Cardiac fibroblast (primary cell): ENCODE measurements at regions not wholly inside any gene's neighbourhood (a gene's known extent, or its start where the extent isn't known, plus 50 kb on each side); places are given as distances from the start of the nearest gene placed in this dataset.

ENCODE experiments used
- DNase-seq, 2 donors: peaks; one replicate each; pipeline versions ENCODE4 v3.0.0 to v3.0.0-alpha.2; 2010; ENCODE audit warnings: low read depth in 2 of 2
- H3K4me3 ChIP-seq, 2 donors: replicated peaks in 1 of 2; 1 replicate in 1 of 2; 2 replicates in 1 of 2; pipeline ENCODE4 v1.5.1; 2011; ENCODE audit warnings: low read depth in 2 of 2, low read length in 2 of 2, mild to moderate bottlenecking in 2 of 2, moderate library complexity in 1 of 2
- CTCF ChIP-seq: IDR thresholded peaks from one replicate; pipeline ENCODE4 v1.5.1; 2011; ENCODE audit warnings: low read depth, mild to moderate bottlenecking, low read length, inconsistent platforms

DNA sequence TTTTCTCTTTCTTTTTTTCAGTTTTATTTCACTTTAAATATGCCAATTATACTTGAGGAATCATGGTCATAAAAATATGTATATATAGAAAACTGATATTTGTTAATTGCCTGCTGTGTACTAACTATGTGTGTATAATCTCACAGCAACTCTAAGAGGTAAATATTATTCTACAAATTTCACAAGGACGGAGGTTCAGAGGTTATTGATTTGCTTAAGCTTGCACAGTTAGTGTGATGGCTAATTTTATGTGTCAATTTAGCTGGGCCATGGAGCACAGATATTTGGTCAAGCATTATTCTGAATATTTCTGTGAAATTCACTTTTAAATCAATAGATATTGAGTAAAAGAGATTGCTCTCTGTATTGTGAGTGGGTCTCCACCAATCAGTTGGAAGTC, 75.7 kb upstream of the CENPW start:
- DNase-seq = no peak
- H3K4me3 ChIP-seq = no peak overlapping the region
- TF ChIP-seq CTCF = no peak

- DNase-seq = no peak
Measured at GRCh38 chr6:126266664-126267063, 73.3 kb upstream of the CENPW start.

GRCh38 chr6:126267626-126268025, 72.3 kb upstream of the CENPW start:
- peak; percentile 15 to 23 for DNase-seq
- H3K4me3 ChIP-seq = no peak overlapping the region
- TF ChIP-seq CTCF = no peak

More at GRCh38 chr6:126266664-126267063, 73.3 kb upstream of the CENPW start:
- TF ChIP-seq CTCF = no peak
- H3K4me3 ChIP-seq = no peak overlapping the region

DNA sequence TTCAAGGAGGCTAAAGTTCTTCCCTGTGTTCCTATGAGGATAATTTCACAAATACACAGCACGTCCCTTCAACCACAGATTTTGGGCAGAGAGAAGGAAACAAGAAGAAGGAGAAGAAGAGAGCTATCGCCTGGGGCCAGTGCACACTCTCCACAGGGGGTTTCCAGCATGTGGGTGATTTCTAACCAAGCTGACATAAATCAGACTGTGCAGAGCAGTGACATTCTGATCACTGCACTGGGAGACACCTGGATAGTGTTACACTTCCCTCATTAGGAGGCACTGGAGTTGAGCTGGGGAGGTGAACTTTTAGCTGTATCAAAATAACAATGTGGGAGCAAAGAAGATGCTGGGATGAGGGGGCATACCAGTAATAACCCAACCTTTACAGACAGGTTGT, 71.8 kb upstream of the CENPW start:
- TF ChIP-seq CTCF = no peak
- no peak overlapping the region for H3K4me3 ChIP-seq
- no peak for DNase-seq

- H3K4me3 ChIP-seq = no peak overlapping the region
- no peak for DNase-seq
- TF ChIP-seq CTCF = no peak
Measured at GRCh38 chr6:126280287-126280686, 59.6 kb upstream of the CENPW start.

- DNase-seq = no peak
- no peak for TF ChIP-seq CTCF
- H3K4me3 ChIP-seq = no peak overlapping the region
Measured at GRCh38 chr6:126285871-126286365, 54.0 kb upstream of the CENPW start.
